DND-41 (cell line): ENCODE measurements at regions not wholly inside any gene's neighbourhood (a gene's known extent, or its start where the extent isn't known, plus 50 kb on each side); places are given as distances from the start of the nearest gene placed in this dataset.

Experiments
- CTCF ChIP-seq: IDR thresholded peaks from 2 replicates; pipeline ENCODE4 v1.5.1; 2012; ENCODE audit warnings: borderline replicate concordance, low read length, moderate library complexity, mild to moderate bottlenecking; ENCODE audit not compliant: poor library complexity, severe bottlenecking; ENCODE audit errors: extremely low read depth
- EZH2 ChIP-seq: IDR thresholded peaks from 3 replicates; pipeline ENCODE4 v1.6.1; 2012; ENCODE audit warnings: borderline replicate concordance, low read depth, mild to moderate bottlenecking, moderate library complexity, low read length, inconsistent platforms; ENCODE audit not compliant: severe bottlenecking

- TF ChIP-seq CTCF (no peak), EZH2 (no peak)
Observed at GRCh38 chr6:91509039-91509438, 922.2 kb upstream of the MAP3K7 start.
